NT2/D1 (cell line): ENCODE measurements at regions not wholly inside any gene's neighbourhood (a gene's known extent, or its start where the extent isn't known, plus 50 kb on each side); places are given as distances from the start of the nearest gene placed in this dataset.

Source experiments
- DNase-seq: peaks from one replicate; pipeline ENCODE4 v3.0.0-alpha.2; 2011; ENCODE audit warnings: low read depth, low spot score
- H3K27me3 ChIP-seq: 2 replicates; pipeline ENCODE4 v1.6.0; 2011; ENCODE audit warnings: mild to moderate bottlenecking; ENCODE audit not compliant: insufficient read length, insufficient read depth
- H3K36me3 ChIP-seq: 2 replicates; pipeline ENCODE4 v1.6.1; 2011; ENCODE audit warnings: mild to moderate bottlenecking, low read length, mixed read lengths; ENCODE audit not compliant: insufficient read depth, insufficient read length
- H3K4me1 ChIP-seq: 2 replicates; pipeline ENCODE4 v1.5.1; 2011; ENCODE audit not compliant: insufficient read depth, insufficient read length
- H3K4me3 ChIP-seq: 2 replicates; pipeline ENCODE4 v1.5.1; 2011; ENCODE audit warnings: low read depth; ENCODE audit not compliant: insufficient read length
- H3K9ac ChIP-seq: 2 replicates; pipeline ENCODE4 v1.6.0; 2011; ENCODE audit warnings: low read depth; ENCODE audit not compliant: insufficient read length
- H3K9me3 ChIP-seq: 2 replicates; pipeline ENCODE4 v1.5.1; 2011; ENCODE audit warnings: mild to moderate bottlenecking, low read length; ENCODE audit not compliant: insufficient read depth
- SUZ12 ChIP-seq: IDR thresholded peaks from 2 replicates; pipeline ENCODE4 v1.6.1; 2011; ENCODE audit not compliant: insufficient read length, insufficient read depth; ENCODE audit errors: extremely low read depth
- YY1 ChIP-seq: IDR thresholded peaks from 2 replicates; pipeline ENCODE4 v1.6.1; 2011; ENCODE audit not compliant: insufficient read length, insufficient read depth
- ZNF274 ChIP-seq: IDR thresholded peaks from 2 replicates; pipeline ENCODE4 v1.6.1; 2011; ENCODE audit warnings: mild to moderate bottlenecking, low read depth, low read length

GRCh38 chr10:128476845-128477244 lies 350.6 kb upstream of the MKI67 start:
- H3K9me3 ChIP-seq, result no peaks in the 10 kb centered on the region
- no peaks in the 10 kb centered on the region for H3K27me3 ChIP-seq
- DNase-seq, result no peak

DNA sequence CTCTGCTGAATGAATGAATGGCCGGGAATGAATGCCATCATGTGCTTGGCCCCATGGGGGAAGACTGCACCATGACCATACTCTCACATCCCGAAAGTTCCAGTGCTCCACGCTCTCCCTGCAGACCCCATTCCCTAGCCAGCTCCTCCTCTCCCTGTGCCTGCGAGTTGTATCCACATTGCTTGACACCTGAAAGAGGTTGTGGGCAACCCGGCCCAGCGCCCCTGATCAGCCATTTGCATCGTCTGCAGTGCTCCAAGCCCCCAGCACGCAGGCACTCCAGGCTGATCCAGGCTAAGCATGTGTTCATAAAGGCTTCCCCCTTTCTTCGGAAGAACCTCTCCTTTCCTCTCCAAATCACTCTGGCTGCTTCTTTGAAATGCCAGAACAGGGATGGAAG lies 354.4 kb upstream of the MKI67 start:
- TF ChIP-seq SUZ12 (no peak), ZNF274 (no peak), YY1 (no peak)
- no peak for DNase-seq
- Histone ChIP-seq H3K27me3 (no peaks in the 10 kb centered on the region), H3K4me1 (no peaks in the 10 kb centered on the region), H3K4me3 (no peak overlapping the region), H3K36me3 (no peaks in the 10 kb centered on the region), H3K9me3 (no peaks in the 10 kb centered on the region), H3K9ac (no peak overlapping the region)

More at GRCh38 chr10:128476845-128477244, 350.6 kb upstream of the MKI67 start:
- TF ChIP-seq SUZ12 (no peak), ZNF274 (no peak), YY1 (no peak)
- no peak overlapping the region for H3K9ac ChIP-seq
- no peak overlapping the region for H3K4me3 ChIP-seq
- no peaks in the 10 kb centered on the region for H3K36me3 ChIP-seq
- no peaks in the 10 kb centered on the region for H3K4me1 ChIP-seq

- no peak for TF ChIP-seq SUZ12
- TF ChIP-seq YY1, result no peak
- no peak overlapping the region for H3K9ac ChIP-seq
Observed at GRCh38 chr10:128481152-128481840, 355.1 kb upstream of the MKI67 start.

DNA sequence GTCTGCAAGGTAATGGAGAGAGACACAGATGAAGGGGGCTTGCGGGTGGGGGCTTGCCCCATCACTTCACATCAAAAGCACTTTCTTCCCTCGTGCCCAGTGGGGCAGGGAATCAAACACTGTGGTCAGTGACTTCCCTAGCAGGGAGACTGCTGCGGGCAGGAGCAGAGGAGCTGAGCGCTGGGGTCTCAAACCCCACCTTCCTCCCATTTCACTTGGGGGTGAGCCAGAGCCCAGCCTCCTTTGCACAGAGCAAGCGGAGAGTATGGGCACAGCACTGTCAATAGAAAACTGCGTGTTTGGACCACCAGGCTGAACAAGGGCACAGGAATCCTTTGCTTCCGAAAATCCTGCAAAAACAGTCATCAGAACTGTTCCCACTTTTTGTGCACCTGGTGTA lies 355.8 kb upstream of the MKI67 start:
- Histone ChIP-seq H3K36me3 (no peaks in the 10 kb centered on the region), H3K4me1 (no peaks in the 10 kb centered on the region), H3K4me3 (no peak overlapping the region), H3K27me3 (no peaks in the 10 kb centered on the region), H3K9me3 (no peaks in the 10 kb centered on the region), H3K9ac (no peak overlapping the region)
- TF ChIP-seq SUZ12 (no peak), YY1 (no peak)
- DNase-seq, result no peak

More at GRCh38 chr10:128481152-128481840, 355.1 kb upstream of the MKI67 start:
- Histone ChIP-seq H3K9me3 (no peaks in the 10 kb centered on the region), H3K4me1 (no peaks in the 10 kb centered on the region), H3K36me3 (no peaks in the 10 kb centered on the region), H3K27me3 (no peaks in the 10 kb centered on the region), H3K4me3 (no peak overlapping the region)
- DNase-seq, result no peak

DNA sequence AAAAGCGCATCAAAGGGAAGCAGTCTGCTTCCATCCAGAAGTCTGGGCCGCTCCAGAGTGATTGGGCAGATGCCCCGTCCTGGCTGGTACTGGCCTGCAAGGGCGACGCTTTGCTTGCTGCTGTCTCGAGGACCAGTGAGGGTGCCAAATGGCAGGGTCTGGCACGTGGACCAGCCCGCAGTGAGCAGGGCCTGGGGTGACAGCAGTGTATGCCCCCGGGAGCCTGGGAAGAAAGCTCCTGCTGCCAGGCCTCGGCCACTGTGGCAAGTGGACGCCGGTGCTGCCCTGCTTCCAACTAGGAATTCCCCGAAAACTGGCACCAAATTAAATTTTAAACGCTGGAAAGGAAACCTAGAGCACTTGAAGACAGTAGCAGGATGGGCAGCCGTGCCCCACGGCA lies 357.0 kb upstream of the MKI67 start:
- no peak overlapping the region for H3K4me3 ChIP-seq
- H3K9me3 ChIP-seq, result no peaks in the 10 kb centered on the region
- H3K9ac ChIP-seq, result no peak overlapping the region
- no peaks in the 10 kb centered on the region for H3K36me3 ChIP-seq
- DNase-seq, result no peak
- TF ChIP-seq SUZ12 (no peak), ZNF274 (no peak), YY1 (no peak)
- no peaks in the 10 kb centered on the region for H3K27me3 ChIP-seq
- no peaks in the 10 kb centered on the region for H3K4me1 ChIP-seq

GRCh38 chr10:128484041-128484440 lies 357.8 kb upstream of the MKI67 start:
- H3K27me3 ChIP-seq, result no peaks in the 10 kb centered on the region
- H3K9me3 ChIP-seq, result no peaks in the 10 kb centered on the region
- H3K9ac ChIP-seq, result no peak overlapping the region
- H3K36me3 ChIP-seq, result no peaks in the 10 kb centered on the region
- no peak for DNase-seq
- no peak overlapping the region for H3K4me3 ChIP-seq
- TF ChIP-seq SUZ12, result no peak
- no peak for TF ChIP-seq ZNF274
- no peak for TF ChIP-seq YY1
- H3K4me1 ChIP-seq, result no peaks in the 10 kb centered on the region

GRCh38 chr10:128485701-128486235 lies 359.5 kb upstream of the MKI67 start:
- TF ChIP-seq SUZ12, result no peak
- no peak for TF ChIP-seq YY1
- TF ChIP-seq ZNF274, result no peak
- no peak for DNase-seq
- no peaks in the 10 kb centered on the region for H3K4me1 ChIP-seq

DNA sequence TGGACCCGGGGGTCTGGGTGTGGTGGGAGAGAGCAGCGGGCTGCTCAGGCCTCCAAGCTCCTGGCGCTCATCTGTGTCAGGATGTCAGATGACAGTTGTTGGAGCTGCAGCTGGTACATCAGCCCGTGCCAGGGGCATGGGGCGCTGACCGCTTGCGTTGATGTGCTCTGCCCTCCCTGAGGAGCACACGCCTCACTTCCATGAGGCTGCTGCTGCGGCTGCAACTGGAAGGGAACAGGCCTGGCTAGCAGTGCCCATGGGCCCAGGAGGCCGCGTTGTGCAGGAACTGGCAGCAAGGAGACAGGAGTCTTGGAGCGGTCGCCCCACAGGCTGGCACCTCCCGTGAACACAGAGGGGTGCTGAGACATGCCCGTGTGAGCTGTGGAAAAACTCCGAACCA lies 361.3 kb upstream of the MKI67 start:
- Histone ChIP-seq H3K4me1 (no peaks in the 10 kb centered on the region), H3K4me3 (no peak overlapping the region), H3K36me3 (no peaks in the 10 kb centered on the region), H3K27me3 (no peaks in the 10 kb centered on the region), H3K9me3 (no peaks in the 10 kb centered on the region), H3K9ac (no peak overlapping the region)
- DNase-seq, result no peak
- TF ChIP-seq SUZ12 (no peak), ZNF274 (no peak), YY1 (no peak)

More at GRCh38 chr10:128485701-128486235, 359.5 kb upstream of the MKI67 start:
- Histone ChIP-seq H3K36me3 (no peaks in the 10 kb centered on the region), H3K27me3 (no peaks in the 10 kb centered on the region), H3K9me3 (no peaks in the 10 kb centered on the region), H3K4me3 (no peak overlapping the region), H3K9ac (no peak overlapping the region)
